ENCODE measurements at regions not wholly inside any gene's neighbourhood (a gene's known extent, or its start where the extent isn't known, plus 50 kb on each side); places are given as distances from the start of the nearest gene placed in this dataset.

DNA sequence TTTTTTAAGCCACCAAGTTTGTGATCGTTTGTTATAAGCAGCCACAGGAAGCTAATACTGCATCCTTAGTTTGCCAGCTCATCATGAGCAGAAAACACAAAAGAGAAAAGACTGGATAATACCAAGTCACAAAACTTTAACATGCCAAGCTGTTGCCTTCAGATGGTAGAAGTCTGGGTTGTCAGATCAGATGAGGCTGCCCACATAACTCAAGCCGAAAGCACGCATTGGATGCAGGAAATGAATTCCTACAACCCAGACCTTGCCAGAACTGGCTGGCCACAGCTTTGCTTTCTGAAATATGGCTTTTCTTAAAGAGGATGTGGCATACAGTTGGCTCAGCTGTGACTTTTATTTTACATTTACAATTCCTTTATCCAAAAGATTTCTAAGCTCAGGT lies 118.3 kb upstream of the NEO1 start:
- TF ChIP-seq, protein P1, sequence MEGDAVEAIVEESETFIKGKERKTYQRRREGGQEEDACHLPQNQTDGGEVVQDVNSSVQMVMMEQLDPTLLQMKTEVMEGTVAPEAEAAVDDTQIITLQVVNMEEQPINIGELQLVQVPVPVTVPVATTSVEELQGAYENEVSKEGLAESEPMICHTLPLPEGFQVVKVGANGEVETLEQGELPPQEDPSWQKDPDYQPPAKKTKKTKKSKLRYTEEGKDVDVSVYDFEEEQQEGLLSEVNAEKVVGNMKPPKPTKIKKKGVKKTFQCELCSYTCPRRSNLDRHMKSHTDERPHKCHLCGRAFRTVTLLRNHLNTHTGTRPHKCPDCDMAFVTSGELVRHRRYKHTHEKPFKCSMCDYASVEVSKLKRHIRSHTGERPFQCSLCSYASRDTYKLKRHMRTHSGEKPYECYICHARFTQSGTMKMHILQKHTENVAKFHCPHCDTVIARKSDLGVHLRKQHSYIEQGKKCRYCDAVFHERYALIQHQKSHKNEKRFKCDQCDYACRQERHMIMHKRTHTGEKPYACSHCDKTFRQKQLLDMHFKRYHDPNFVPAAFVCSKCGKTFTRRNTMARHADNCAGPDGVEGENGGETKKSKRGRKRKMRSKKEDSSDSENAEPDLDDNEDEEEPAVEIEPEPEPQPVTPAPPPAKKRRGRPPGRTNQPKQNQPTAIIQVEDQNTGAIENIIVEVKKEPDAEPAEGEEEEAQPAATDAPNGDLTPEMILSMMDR (IDR thresholded peaks at IDR 0.05; ENCODE audit: low read length) = no peak
- no peak for TF ChIP-seq EZH2 (IDR thresholded peaks at IDR 0.05; ENCODE audit: borderline replicate concordance, low read length)

DNA sequence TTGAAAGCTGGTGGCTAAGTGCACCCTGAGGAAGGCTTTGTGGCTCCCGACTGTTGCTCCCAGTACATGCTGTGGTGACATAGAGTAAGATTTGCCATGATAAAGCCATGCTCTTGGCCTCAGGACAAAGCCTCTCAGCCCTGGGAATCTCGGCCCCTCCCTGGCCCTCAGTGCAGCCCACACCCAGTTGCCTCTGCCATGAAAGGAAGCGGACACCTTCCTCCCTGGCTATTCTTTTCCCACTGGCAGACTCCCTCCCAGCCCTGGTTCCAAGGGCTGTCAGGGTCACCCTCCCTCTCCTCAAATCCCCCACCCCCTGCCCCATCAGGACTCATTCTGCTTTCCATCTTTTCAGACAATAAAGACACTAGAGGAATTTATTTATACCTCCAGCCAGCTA lies 119.8 kb upstream of the NEO1 start:
- no peak overlapping the region for H3K4me2 ChIP-seq (ENCODE audit: low read length)
- H3K36me3 ChIP-seq (ENCODE audit: insufficient read depth, low read length) = no peaks in the 10 kb centered on the region
- no peak for TF ChIP-seq EZH2 (IDR thresholded peaks at IDR 0.05; ENCODE audit: borderline replicate concordance, low read length)
- TF ChIP-seq, protein P1 (IDR thresholded peaks at IDR 0.05; ENCODE audit: low read length) = no peak
- no peaks in the 10 kb centered on the region for H3K27me3 ChIP-seq (ENCODE audit: insufficient read depth, low read length)
- H3K4me1 ChIP-seq (ENCODE audit: insufficient read depth, low read length, severe bottlenecking) = no peaks in the 10 kb centered on the region
- H3K79me2 ChIP-seq (ENCODE audit: insufficient read depth, low read length) = no peaks in the 10 kb centered on the region
- H2AFZ ChIP-seq (ENCODE audit: low read length) = no peak overlapping the region
- no peak overlapping the region for H3K27ac ChIP-seq (ENCODE audit: low read depth, low read length, poor library complexity, severe bottlenecking)
- H3K9me3 ChIP-seq (ENCODE audit: low read length) = no peaks in the 10 kb centered on the region
- no peak overlapping the region for H3K4me3 ChIP-seq (ENCODE audit: low read depth, low read length, poor library complexity, severe bottlenecking)
- H3K9ac ChIP-seq (ENCODE audit: low read length) = no peak overlapping the region
- no peaks in the 10 kb centered on the region for H4K20me1 ChIP-seq (ENCODE audit: insufficient read depth, low read length)
- no peaks in the 10 kb centered on the region for H3K9me2 ChIP-seq (ENCODE audit: low read depth, low read length)
- no peaks in the 10 kb centered on the region for H3F3A ChIP-seq (ENCODE audit: insufficient read depth, low read length)

More for the DNA sequence above, 118.3 kb upstream of the NEO1 start:
- Histone ChIP-seq H3K4me1 (ENCODE audit: insufficient read depth, low read length, severe bottlenecking) (no peaks in the 10 kb centered on the region), H3K9ac (ENCODE audit: low read length) (no peak overlapping the region), H3K79me2 (ENCODE audit: insufficient read depth, low read length) (no peaks in the 10 kb centered on the region), H3F3A (ENCODE audit: insufficient read depth, low read length) (no peaks in the 10 kb centered on the region), H3K9me3 (ENCODE audit: low read length) (no peaks in the 10 kb centered on the region), H3K36me3 (ENCODE audit: insufficient read depth, low read length) (no peaks in the 10 kb centered on the region), H3K27ac (ENCODE audit: low read depth, low read length, poor library complexity, severe bottlenecking) (no peak overlapping the region), H4K20me1 (ENCODE audit: insufficient read depth, low read length) (no peaks in the 10 kb centered on the region), H3K4me3 (ENCODE audit: low read depth, low read length, poor library complexity, severe bottlenecking) (no peak overlapping the region), H3K27me3 (ENCODE audit: insufficient read depth, low read length) (no peaks in the 10 kb centered on the region), H3K9me2 (ENCODE audit: low read depth, low read length) (no peaks in the 10 kb centered on the region), H3K4me2 (ENCODE audit: low read length) (no peak overlapping the region), H2AFZ (ENCODE audit: low read length) (no peak overlapping the region)

DNA sequence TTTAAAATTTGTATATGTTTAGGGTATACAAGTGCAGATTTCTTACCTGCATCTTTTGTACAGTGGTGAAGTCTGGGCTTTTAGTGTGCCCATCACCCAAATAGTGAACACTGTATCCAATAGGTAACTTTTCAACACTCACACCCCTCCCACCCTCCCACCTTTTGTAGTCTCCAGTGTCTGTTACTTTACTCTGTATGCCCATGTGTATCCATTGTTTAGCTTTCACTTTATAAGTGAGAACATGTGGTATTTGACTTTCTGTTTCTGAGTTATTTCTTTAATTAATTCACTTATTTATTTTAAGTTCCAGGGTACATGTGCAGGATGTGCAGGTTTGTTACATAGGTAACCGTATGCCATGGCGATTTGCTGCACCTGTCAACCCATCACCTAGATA lies 124.8 kb upstream of the NEO1 start:
- TF ChIP-seq, protein P1 (IDR thresholded peaks at IDR 0.05; ENCODE audit: low read length) = no peak
- no peak for TF ChIP-seq EZH2 (IDR thresholded peaks at IDR 0.05; ENCODE audit: borderline replicate concordance, low read length)
- no peaks in the 10 kb centered on the region for H3K36me3 ChIP-seq (ENCODE audit: insufficient read depth, low read length)
- H3K27me3 ChIP-seq (ENCODE audit: insufficient read depth, low read length) = no peaks in the 10 kb centered on the region
- H3K9me3 ChIP-seq (ENCODE audit: low read length) = no peaks in the 10 kb centered on the region
- no peaks in the 10 kb centered on the region for H3K9me2 ChIP-seq (ENCODE audit: low read depth, low read length)
- no peak overlapping the region for H3K9ac ChIP-seq (ENCODE audit: low read length)
- no peaks in the 10 kb centered on the region for H4K20me1 ChIP-seq (ENCODE audit: insufficient read depth, low read length)
- no peak overlapping the region for H2AFZ ChIP-seq (ENCODE audit: low read length)
- H3K4me1 ChIP-seq (ENCODE audit: insufficient read depth, low read length, severe bottlenecking) = no peaks in the 10 kb centered on the region
- H3K79me2 ChIP-seq (ENCODE audit: insufficient read depth, low read length) = no peaks in the 10 kb centered on the region
- H3K27ac ChIP-seq (ENCODE audit: low read depth, low read length, poor library complexity, severe bottlenecking) = no peak overlapping the region
- no peaks in the 10 kb centered on the region for H3F3A ChIP-seq (ENCODE audit: insufficient read depth, low read length)
- no peak overlapping the region for H3K4me2 ChIP-seq (ENCODE audit: low read length)
- no peak overlapping the region for H3K4me3 ChIP-seq (ENCODE audit: low read depth, low read length, poor library complexity, severe bottlenecking)

Data from OCI-LY1 (cell line).